Activated CD4-positive, alpha-beta T cell treated with anti-CD3 and anti-CD28 coated beads, Interleukin-2, amount 50 U/mL, for 24 hours (primary cell): ENCODE measurements at regions not wholly inside any gene's neighbourhood (a gene's known extent, or its start where the extent isn't known, plus 50 kb on each side); places are given as distances from the start of the nearest gene placed in this dataset.

ENCODE experiments used
- DNase-seq, 2 donors: peaks; one replicate each; pipeline ENCODE4 v3.0.0-alpha.2; 2020; ENCODE audit warnings: low read depth in 1 of 2, low spot score in 1 of 2

GRCh38 chr5:61735995-61736394 is 403.9 kb downstream of the ZSWIM6 start:
- no peak for DNase-seq

DNA sequence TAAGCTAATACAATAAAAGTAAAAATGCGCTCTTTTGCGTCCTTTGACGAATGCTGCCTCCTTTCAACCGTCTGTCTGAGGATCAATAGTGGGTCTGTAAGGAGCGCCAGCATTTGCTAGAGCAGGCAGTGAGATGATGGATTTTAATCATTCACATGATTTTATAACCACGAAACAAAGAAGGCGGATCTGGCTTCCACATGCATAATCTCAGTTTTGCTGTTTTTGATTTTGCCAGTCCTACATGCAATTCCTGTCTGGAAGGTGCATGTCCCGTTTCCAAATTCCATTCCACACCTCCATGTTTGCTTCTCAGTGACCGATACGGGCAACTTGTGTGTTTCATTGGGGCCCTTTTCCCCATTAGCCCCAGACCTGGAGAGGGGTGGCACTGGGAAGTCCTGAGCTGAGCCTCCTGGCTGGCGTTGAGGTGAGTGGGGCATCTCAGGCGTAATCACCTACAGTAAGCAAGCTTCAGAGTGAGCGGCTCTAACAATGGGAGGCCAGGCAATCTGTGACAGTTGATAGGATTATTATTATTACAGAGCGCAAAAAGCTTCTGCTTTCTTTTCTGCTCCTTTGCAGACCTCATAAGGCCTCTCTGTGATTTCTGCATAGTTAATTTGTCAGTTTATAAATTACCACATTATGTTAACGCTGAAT is 405.4 kb downstream of the ZSWIM6 start:
- DNase-seq, result no peak

- no peak for DNase-seq
These were observed 405.9 kb downstream of the ZSWIM6 start for GRCh38 chr5:61737964-61738340.

- no peak for DNase-seq
These were observed 406.4 kb downstream of the ZSWIM6 start for GRCh38 chr5:61738446-61738845.

GRCh38 chr5:61744690-61745619 is 412.9 kb downstream of the ZSWIM6 start:
- DNase-seq, result no peak

GRCh38 chr5:61746831-61747575 is 414.9 kb downstream of the ZSWIM6 start:
- DNase-seq, result no peak

- DNase-seq, result no peak
These were observed 416.1 kb downstream of the ZSWIM6 start for GRCh38 chr5:61748121-61748520.

DNA sequence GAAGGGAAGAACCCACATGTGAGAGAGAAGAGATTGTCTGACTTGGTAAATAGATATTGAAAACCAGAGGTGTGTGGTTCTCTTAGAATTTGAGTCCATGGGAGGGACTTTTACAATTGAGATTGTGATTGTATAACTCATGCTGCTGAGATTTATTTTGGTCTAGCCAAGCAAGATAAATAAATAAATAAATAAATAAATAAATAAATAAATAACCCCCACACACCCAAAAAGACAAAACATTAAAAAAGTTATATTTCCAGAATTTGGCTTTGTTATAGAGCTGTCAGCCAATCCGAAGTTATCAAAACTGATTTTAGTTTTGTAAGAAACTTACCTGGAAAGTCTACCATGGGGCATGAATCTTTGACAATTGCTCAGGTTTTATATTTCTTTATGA is 416.6 kb downstream of the ZSWIM6 start:
- DNase-seq, result no peak

DNA sequence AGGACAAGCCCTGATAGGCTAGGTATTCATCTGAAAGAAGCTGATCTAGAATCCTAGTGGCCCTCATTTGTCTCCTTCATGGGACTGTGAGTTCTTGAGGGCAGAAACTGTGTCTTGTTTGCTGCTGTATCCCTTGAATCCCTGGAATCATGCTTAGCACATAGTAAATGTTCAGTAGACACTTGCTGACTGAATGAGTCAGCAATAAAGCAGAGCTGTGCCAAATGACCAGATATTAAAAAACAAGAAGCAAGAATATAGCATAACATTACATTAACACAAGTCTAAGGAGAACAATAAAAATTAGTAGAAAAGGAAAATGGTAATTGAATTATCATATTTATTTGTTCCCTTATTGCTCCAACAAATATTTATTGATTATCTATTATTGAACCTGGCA is 420.5 kb downstream of the ZSWIM6 start:
- no peak for DNase-seq

- DNase-seq, result no peak
These were observed 422.7 kb downstream of the ZSWIM6 start for GRCh38 chr5:61754792-61755191.

DNA sequence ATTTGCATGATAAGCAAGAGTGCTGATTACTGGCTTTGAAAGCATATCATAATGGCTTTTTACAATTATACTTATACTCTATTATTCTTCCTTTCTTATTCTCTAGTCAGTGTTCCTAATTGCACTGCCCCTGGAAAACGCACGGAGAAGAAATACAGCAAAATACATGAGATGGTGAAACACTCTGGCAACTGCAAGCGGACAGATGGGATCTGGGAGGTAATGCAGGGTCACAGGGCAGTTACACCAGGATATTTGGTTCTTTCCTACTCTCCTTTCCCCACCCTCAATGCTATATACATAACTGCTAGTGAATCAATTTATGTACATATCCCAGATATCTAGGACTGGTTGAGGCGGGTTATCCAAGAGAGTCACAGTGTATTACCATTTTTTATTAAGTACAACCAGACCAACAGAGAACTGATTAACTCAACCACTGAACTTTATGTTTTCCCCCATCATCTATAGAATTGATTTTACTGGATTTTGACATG is 423.7 kb downstream of the ZSWIM6 start:
- DNase-seq, result no peak

- DNase-seq, result no peak
These were observed 426.7 kb downstream of the ZSWIM6 start for GRCh38 chr5:61758711-61759110.

DNA sequence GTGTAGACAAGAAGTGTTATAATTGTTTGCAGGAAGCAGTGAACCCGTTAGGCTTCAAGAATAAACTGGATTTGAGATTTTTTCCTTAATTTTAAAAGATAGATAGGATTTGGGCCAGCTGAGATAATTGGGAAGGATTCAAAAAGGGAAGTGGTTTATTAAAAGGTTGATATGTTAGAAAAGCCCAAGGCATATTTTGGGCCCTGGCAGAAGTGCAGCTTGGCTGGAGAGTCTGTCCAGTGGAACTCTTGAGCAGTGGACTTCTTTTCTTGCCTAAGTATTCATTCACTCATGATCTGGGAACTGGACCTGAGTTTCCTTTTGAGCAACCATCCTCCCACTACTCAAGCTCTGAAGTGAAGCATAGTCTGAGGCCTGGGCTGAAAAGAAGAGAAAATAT is 433.4 kb downstream of the ZSWIM6 start:
- no peak for DNase-seq

- no peak for DNase-seq
These were observed 434.1 kb downstream of the ZSWIM6 start for GRCh38 chr5:61766141-61766540.

GRCh38 chr5:61767231-61768080 is 435.4 kb downstream of the ZSWIM6 start:
- DNase-seq, result no peak

- DNase-seq, result no peak
These were observed 436.7 kb downstream of the ZSWIM6 start for GRCh38 chr5:61768692-61769281.

DNA sequence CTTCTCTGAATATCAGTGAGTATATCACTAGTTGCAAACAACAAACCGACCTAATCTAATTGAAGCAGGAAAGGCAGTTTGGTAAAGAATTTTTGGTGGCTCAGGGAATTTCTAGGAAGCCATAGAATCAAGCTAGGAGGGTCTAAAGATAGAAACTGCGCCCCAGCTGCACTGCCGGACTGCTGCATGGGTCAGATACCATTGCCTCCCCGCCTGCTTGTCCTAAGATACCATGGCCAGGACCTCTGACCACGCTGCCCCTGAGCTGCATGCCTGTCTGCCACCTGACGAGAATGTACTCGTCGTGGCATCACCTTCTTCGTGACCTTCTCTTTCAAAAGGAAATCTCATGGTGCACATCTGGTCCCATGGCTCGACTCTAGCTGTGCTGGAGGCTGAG is 439.0 kb downstream of the ZSWIM6 start:
- DNase-seq, result no peak

DNA sequence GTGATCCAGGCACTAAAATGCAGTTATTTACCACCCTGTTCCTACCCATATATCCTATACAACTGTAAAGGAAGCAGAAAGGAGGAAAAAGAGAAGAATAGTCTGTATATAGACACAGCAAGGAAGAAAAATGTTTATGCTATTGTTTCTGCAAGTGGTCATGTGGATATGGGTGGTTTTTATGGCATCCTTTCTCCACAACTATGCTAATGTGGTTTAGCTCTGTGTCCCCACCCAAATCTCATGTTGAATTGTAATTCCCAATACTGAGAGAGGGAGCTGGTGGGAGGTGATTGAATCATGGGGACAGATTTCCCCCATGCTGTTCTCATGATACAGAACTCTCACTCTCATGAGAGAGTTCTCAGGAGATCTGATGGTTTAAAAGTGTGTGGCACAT is 439.8 kb downstream of the ZSWIM6 start:
- no peak for DNase-seq

- no peak for DNase-seq
These were observed 443.8 kb downstream of the ZSWIM6 start for GRCh38 chr5:61775901-61776300.

GRCh38 chr5:61777292-61777691 is 445.2 kb downstream of the ZSWIM6 start:
- no peak for DNase-seq
